ENCODE measurements at regions not wholly inside any gene's neighbourhood (a gene's known extent, or its start where the extent isn't known, plus 50 kb on each side); places are given as distances from the start of the nearest gene placed in this dataset.

- no peak for DNase-seq (ENCODE audit: low read depth in 2 of 2)
These were observed 97.0 kb downstream of the DISP1 start for GRCh38 chr1:222911866-222912265.

GRCh38 chr1:222912730-222913129 lies 97.9 kb downstream of the DISP1 start:
- no peak for DNase-seq (ENCODE audit: low read depth in 2 of 2)

GRCh38 chr1:222914861-222915632 lies 100.2 kb downstream of the DISP1 start:
- no peak for DNase-seq (ENCODE audit: low read depth in 2 of 2)

- no peak for DNase-seq (ENCODE audit: low read depth in 2 of 2)
These were observed 101.3 kb downstream of the DISP1 start for GRCh38 chr1:222916100-222916499.

- DNase-seq (ENCODE audit: low read depth in 2 of 2), result no peak
These were observed 104.1 kb downstream of the DISP1 start for GRCh38 chr1:222918801-222919477.

GRCh38 chr1:222919478-222919865 lies 104.6 kb downstream of the DISP1 start:
- DNase-seq (ENCODE audit: low read depth in 2 of 2), result no peak

GRCh38 chr1:222920169-222920568 lies 105.3 kb downstream of the DISP1 start:
- no peak for DNase-seq (ENCODE audit: low read depth in 2 of 2)

GRCh38 chr1:222921945-222922344 lies 107.1 kb downstream of the DISP1 start:
- DNase-seq (ENCODE audit: low read depth in 2 of 2), result no peak

- no peak for DNase-seq (ENCODE audit: low read depth in 2 of 2)
These were observed 108.7 kb downstream of the DISP1 start for GRCh38 chr1:222923506-222923905.

- DNase-seq (ENCODE audit: low read depth in 2 of 2), result no peak
These were observed 109.4 kb downstream of the DISP1 start for GRCh38 chr1:222924136-222924706.

GRCh38 chr1:222926566-222926965 lies 111.7 kb downstream of the DISP1 start:
- no peak for DNase-seq (ENCODE audit: low read depth in 2 of 2)

- DNase-seq (ENCODE audit: low read depth in 2 of 2), result no peak
These were observed 112.2 kb downstream of the DISP1 start for GRCh38 chr1:222927031-222927430.

- no peak for DNase-seq (ENCODE audit: low read depth in 2 of 2)
These were observed 113.4 kb downstream of the DISP1 start for GRCh38 chr1:222928212-222928611.

GRCh38 chr1:222930070-222930469 lies 115.2 kb downstream of the DISP1 start:
- no peak for DNase-seq (ENCODE audit: low read depth in 2 of 2)

- no peak for DNase-seq (ENCODE audit: low read depth in 2 of 2)
These were observed 116.2 kb downstream of the DISP1 start for GRCh38 chr1:222931023-222931422.

- DNase-seq (ENCODE audit: low read depth in 2 of 2), result no peak
These were observed 118.4 kb downstream of the DISP1 start for GRCh38 chr1:222933273-222933672.

GRCh38 chr1:222935239-222935900 lies 120.5 kb downstream of the DISP1 start:
- no peak for DNase-seq (ENCODE audit: low read depth in 2 of 2)

GRCh38 chr1:222936042-222936441 lies 121.2 kb downstream of the DISP1 start:
- DNase-seq (ENCODE audit: low read depth in 2 of 2), result no peak

GRCh38 chr1:222938986-222939385 lies 124.1 kb downstream of the DISP1 start:
- no peak for DNase-seq (ENCODE audit: low read depth in 2 of 2)

GRCh38 chr1:222940095-222940494 lies 125.3 kb downstream of the DISP1 start:
- DNase-seq (ENCODE audit: low read depth in 2 of 2), result no peak

GRCh38 chr1:222940906-222941305 lies 126.1 kb downstream of the DISP1 start:
- DNase-seq (ENCODE audit: low read depth in 2 of 2), result no peak

- no peak for DNase-seq (ENCODE audit: low read depth in 2 of 2)
These were observed 126.6 kb downstream of the DISP1 start for GRCh38 chr1:222941425-222941824.

GRCh38 chr1:222946436-222946835 lies 131.6 kb downstream of the DISP1 start:
- DNase-seq (ENCODE audit: low read depth in 2 of 2), result no peak
